CD4-positive, alpha-beta T cell treated with Interleukin-4 for 1 hour (primary cell): ENCODE measurements at regions not wholly inside any gene's neighbourhood (a gene's known extent, or its start where the extent isn't known, plus 50 kb on each side); places are given as distances from the start of the nearest gene placed in this dataset.
"Not testable (repeated sequence)": the region's sequence is repeated elsewhere in the genome, so short reads cannot be mapped to it uniquely, and the experiment has no call there.

Source experiments
- DNase-seq, 2 donors: peaks; one replicate each; pipeline ENCODE4 v3.0.0-alpha.2; 2020 to 2022

DNA sequence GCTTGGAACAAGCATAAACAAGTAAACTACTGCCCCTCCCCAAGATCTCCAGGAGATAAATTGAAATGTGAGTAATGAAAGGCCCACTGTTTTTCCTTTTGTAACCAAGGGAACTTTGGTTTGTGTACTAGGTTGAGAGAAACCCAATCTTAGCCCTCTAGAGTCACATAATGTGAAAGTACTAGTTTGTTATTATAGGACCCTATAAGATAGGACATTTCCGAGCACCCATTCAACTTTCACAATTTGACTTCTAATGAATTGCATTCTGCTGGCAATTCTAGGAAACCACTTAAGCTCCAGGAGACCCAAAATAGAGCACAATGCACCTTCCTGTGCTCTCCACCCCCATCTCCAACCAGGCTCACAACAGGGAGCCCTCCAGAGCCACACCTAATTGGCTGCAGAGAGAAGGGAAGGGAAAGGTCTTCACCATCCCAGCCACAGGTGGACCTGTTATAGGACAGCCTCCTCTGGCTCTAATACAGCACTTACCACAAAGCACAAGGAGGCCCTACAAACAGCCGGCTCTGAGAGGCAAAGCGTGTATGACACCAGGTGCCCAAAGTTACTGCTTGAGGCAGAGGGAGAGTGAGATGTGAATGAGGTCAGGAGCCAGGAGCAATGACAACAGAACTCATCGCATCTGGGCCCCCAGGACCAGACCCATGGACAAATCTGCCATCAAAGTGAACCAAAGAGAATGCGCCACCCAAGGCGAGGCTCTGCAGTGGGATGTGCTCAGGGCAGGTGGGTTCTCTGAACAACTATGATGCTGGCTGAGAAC, 163.3 kb upstream of the NTF3 start:
- no peak for DNase-seq

DNA sequence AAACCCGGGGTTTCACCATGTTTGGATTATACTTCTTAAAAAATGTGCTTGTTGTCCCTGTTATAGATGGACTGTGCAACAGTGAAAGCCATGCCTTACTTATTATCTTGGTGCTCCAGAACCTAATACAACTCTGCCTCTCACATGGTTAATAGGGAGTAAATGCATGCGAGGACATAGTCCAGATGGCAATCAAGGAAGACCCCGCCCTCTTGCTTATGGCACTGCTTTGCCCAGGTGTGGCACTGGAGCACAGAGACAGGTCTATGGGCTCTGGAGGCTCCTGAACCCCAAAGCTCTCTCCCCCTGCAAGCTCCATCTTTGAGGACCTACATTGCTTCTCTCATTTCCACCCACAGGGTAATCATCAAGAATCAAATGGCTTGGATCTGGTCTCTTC, 162.1 kb upstream of the NTF3 start:
- DNase-seq = no peak

DNA sequence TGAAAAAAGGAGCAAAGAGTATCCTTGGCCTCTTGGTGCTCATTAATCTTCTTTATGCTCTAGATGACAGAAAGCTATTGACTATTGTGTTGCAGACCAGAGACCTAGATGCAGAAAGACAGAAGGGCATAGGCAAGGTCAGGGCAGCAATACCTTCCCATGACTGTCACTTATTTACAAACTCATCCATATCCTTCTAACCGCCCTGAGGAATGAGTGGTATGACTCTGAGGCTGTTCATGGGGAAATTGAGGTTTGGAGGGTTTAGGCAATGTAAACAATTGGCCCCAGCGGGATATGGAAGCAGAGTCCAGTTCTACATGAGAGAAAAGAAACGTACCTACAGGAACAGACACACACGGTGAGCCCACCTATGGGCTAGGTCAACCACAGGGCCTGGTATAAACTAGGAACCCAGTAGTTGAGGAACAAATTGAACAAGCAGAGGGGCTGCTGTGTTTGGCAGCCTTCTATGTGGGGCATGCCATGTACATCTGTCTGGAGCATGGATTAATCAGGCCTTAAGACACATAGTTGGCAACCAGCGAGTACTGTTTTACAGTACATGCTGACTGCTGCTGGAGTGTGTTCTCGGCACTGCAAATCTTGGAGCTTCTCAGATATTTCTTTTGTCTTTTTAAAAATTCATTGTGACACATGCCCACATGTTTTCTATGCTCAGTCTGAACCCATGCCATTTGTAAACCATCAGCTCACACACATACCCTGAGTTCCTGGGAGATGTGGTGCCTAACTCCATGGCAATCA, 159.7 kb upstream of the NTF3 start:
- no peak for DNase-seq

DNA sequence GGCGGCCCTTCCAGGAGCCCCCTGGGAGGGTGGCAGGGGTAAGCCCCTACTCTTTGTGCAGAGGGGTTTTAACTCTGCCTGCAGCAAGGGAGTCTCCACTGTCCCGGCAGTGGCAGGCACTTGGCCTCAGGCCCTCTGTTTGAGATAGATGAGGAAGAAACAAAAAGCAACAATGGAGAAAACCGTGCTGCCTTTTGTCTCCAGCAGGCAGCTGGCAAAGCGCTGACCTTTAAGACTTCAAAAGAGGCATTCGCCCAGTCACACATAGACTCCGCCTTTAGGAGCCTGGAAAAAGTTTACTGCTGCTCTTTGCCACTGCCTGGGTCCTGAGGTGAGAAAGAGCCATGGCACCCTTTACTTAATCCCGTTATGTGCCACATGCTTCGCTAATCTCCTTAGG, 158.2 kb upstream of the NTF3 start:
- DNase-seq = no peak

DNA sequence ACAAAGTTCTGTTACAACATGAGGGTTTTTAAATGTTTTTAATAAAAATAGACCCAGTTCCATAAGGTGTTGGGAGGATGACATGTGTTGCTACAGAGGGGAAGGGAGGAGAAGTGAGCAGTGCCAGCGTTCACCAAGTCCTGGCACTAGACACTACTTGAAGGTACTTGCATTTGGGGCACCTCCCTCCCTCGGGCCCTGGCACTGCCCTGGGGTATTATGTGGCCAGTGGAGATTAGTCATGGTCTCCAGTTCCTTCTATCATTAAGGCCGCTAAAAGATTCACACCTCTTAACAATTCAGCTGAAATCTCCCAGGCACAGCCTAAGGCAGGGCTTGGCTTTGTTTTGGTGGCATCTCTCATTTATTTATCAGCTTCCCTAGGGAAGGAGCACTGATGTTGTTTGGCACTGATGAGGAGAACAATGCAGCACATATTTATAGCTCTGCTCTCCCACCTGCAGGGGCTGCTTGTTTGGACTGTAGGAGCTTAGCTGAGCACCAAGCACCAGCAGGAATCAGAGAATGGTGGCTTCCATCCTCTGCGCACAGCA, 155.5 kb upstream of the NTF3 start:
- DNase-seq = no peak

DNA sequence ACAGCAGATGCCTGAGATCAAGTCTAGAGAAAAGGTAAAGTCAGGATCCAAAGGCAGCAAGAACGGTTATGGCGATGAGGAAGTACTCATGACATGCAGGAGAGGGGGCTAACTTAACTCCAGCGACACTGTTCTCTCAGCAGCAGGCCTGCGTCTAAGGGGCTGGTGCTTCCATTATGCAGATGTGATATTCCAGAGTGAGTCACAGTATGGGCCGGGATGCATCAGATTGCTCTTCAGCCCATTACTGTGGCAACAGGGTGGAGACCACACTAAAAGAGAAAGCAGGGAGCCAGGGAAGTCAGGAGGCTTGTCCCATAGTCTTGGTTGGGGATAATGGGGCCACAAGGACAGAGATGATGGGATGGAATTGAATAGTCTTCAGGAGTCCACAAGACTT, 151.8 kb upstream of the NTF3 start:
- DNase-seq = no peak

DNA sequence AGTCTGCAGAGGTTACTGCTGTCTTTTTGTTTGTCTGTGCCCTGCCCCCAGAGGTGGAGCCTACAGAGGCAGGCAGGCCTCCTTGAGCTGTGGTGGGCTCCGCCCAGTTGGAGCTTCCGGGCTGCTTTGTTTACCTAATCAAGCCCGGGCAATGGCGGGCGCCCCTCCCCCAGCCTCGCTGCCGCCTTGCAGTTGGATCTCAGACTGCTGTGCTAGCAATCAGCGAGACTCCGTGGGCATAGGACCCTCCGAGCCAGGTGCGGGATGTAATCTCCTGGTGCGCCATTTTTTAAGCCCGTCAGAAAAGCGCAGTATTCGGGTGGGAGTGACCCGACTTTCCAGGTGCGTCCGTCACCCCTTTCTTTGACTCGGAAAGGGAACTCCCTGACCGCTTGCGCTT, 141.5 kb upstream of the NTF3 start:
- not testable (repeated sequence) for DNase-seq

DNA sequence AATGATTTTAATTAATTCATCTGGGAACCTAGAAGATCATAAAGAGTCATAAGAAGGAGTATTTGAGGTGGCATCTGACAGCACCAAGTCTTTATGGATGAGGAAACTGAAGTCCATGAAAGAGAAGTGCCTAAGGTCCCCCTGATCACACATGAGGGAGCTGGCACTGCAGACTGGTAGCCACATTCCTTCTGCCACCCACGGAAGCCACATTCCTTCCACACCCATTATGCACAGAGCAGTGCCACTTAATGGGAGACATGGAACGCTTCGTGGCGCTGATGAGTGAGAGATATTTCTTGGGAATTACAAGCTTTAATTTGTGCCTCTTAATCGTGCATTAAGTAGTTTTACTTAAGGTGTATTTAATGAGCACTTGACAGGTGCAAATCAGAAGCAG, 139.3 kb upstream of the NTF3 start:
- DNase-seq = no peak

DNA sequence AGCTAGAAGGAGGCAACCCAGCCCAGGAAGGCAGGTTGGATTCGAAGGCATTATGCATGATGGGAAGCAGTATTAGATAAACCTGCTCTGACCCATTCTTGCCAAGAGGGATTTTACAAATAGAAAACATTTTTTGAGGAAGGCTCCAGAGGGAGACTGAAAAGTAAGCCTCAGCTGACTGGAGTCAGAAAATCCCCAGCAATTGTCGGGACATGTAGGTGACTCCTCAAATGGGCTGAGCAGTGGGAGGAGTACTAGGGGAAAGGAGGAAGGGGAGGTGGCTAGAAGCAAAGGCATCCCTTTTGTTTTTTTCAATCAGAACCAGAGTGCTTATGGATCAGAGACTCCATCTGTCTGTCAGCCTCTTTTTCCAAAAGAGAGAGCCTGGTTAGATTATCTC, 138.1 kb upstream of the NTF3 start:
- DNase-seq = no peak

DNA sequence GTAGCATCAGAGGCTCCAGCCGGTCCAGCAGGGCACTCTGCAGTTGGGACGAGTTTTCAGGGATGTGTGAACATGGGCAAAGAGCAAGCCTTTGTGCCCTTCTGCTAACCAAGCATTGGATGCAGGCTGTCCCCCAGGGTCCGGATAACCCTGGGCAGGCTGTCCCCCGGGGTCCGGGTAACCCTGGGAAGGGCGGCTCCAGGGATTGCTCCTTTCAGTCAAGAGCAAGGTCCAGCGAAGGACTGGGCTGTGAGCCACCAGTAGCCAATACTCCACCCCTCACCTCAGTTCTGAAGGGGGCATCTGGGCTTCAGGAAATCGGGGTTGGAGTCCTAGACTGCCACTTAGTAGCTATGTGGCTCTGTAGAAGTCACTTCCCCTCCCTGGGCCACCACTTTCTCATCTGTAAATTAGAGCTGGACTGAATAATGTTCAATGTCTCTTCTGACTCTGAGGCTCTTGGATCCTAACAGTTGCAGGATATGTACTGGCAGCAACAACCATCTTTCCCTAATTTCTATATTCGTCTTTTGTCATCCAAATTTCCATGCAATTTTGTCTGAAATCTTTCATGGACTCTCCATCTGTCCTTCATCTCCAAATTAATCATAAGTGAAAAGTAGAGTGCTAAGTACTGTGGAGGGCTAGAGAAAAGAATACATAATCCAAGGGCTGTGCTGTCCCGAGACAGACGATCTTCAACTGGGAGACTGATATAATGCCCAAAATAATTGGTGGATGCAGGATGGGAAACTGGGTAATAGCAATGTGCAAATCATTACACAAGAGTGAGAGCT, 137.4 kb upstream of the NTF3 start:
- no peak for DNase-seq

DNA sequence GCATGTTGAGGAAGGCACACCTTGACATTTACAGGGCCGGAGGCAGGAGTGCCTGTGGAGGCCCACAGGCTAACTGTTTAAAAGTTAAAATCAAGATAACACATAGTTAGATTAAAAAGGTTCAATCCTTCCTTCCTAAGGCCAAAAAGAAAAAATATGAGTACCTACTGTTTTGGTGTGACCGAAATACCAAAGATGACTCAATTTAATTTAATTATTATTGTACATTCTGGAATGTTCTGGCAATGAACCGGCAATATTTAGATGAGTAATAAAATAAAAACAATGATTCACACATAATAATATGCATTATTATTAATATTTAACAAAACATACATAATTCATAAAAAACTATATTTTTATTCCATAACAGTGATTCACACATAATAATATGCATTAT, 136.8 kb upstream of the NTF3 start:
- no peak for DNase-seq

DNA sequence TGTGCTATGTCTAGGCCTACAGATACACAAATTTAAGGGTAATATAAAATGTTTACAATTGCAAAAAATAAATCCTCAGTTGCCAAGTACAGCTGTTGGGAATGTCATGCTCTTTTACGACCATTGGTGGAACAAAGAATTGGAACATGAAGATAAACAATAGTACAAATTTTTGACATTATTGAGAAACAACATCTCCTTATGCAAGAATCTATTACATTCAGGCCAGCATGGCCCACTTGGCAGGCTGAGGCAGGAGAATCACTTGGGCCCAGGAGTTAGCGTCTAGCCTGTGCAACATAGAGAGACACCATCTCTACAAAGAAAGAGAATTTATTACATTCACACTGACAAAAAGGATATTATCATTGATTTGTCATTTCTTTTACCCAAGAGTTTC, 135.9 kb upstream of the NTF3 start:
- no peak for DNase-seq

DNA sequence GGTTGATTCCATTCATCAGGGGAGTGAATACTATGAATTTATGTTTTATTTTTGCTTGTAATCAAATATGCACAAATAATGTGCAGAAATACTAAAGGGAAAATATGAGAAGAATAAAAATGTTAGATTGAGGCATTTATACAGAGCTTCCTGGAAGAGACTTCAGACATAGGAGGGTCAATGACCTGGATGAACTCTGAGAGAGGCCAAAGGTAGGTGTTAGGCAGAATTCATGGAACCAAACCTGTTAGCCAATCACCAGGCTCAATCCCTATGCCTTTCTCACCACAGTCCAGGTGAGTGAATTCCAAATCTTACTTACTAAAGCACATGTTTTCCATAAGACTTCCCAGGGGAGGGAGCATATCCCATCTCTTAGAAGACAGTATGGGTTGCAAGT, 130.4 kb upstream of the NTF3 start:
- no peak for DNase-seq

DNA sequence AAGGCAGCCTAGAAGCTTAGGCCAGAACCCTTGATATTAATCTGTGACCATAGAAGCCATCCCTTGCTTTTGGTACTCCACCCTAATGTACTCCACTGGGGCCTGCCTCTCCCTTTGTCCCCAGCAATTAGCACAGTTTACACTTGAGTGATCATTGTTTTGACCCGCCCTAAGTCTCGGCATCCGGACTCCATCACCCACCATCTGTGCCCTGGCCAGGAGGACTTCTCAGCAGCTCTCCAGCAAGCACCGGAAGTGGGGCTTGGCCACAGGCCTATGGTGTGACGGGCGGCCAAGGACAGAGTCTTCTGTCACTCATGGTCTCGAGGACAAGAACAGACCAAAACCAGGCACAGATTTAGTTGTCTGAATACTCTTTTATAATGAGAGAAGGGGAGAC, 126.5 kb upstream of the NTF3 start:
- DNase-seq = no peak

DNA sequence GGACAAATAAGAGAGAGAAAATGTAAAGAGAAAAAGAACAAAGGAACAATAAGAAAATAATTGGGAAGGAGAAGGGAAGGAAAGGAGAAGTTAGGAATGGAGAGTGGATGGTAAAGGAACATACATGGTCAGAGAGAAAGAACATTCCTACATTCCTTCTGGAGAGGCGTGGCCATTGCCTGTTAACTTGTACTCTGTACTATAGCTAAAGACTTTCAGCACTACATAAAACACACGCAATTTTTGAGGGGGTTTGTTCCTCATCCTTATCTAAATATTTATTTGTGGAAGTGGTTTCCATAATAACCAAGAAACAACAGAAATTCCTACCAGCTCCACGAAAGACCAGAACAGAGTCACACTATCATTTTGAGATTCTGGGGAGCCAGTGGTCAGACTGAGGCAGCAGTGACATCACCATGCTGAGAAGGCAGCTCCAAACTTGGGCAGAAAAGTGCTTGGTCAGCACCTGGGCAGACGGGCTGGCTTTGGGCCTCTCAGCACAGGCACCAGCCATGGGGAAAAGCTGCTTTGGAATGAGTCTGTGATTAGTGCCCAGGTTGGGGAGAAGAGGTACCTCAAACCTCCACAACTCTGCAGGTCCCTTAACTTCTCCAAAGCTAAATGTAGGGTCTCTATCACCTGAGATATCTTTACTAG, 125.9 kb upstream of the NTF3 start:
- no peak for DNase-seq

DNA sequence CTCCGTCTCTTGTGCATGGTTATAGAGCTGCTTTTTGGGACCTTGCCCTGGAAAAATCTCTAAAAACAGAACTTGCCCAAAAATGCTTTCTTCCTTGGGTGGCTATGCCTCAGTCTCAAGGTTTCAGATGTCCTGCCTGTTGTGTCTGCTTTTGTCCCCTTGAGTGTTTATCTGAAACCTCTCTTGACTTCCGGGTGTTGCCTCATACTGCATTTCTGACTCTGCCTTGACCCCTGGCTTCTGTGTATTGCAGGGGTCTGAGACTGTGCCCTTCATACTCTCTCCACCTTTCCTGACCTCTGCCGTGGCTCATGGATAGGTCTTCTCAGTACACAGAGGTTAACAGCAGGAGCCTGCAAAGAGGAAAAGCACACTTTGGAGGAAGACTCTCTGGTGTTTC, 124.8 kb upstream of the NTF3 start:
- DNase-seq = no peak

DNA sequence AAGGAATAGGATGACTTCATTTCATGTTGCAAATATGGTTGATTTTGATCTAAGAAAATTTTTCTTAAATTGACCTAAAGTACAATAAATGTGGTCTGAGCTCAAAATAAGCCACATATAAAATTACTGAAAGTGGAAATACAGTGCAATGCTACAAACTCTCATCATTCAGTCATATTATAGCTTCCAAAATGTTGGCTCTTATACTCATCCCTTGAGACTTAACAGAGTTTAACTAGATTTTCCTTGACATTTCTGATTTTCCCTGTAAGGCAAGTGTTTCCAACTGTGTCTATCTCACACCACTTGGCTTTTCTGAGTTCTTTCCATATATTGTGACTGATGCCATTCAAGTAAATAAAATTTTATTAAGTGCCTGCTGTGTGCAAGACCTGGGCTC, 123.7 kb upstream of the NTF3 start:
- no peak for DNase-seq

DNA sequence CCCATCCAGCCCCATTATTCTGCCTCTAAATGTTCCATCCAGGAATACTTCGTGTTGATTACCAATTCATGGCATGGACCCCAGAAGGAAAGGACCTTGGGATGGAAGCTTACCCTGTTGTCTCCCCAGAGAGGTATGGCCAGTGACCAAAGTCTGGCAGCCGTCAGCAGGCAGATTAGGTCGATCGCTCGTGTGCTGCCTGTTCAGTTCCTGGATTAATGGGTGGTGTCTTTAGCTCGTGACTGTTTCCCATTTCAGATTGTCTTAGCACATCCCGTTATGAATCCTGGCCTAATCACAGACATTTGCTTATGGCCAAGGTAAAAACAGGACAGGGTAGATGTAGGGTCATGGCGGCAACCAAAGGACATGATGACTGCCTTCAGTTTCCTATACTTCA, 122.9 kb upstream of the NTF3 start:
- no peak for DNase-seq

DNA sequence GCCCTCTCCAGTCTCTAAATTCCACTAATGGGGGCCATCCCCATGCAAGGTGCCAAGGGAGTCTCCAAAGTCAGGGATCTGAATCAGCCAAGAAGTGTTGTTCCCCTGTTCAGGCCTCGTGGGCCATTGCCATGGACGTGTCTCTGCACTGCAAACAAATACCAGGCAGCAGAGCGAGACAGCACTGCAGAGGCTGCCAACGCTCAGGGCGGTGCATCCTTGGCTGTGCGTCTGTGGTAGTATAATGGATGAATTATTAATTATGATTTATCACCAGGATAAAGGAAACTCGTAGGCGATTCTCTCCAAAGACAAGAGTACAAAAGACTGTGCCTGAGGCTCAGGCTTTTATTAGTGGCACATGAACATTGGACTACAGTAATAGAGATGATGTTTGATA, 122.3 kb upstream of the NTF3 start:
- DNase-seq = no peak

DNA sequence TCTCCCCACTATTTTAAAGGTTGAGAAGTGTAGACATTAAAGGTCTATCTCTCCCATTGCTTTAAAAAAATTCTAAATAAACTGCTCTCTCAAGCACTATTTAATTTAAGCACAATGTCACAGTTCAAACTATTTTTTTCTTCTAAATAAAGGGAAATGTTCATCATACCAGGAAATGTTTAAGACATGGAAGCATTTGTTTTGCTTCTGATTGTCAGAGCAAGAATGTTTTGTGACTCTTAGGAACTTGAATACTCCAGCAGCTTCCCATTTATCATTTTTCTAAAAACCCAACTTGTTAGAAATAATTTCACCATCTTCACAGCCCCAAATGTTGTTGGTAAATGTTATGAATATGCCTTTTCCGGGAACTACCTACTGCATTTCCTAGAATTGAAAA, 121.8 kb upstream of the NTF3 start:
- no peak for DNase-seq

DNA sequence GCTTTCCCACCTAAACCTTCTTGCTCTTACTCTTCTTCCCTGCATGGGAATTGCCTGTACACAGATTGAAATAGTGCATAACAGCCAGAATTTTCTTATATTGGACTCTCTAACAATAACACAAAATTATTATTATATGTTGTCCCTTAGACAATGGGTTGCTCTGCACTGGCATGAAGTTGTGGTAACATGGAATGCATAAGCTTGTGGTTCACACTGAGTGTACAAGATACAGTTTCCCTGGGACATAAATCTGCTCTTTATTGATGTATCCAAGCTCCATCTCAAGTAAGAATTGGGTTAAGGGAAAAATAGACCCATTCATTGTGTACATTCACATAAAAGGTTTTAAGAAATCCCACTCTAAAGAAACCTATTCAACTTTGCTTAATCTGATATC, 114.4 kb upstream of the NTF3 start:
- DNase-seq = no peak

DNA sequence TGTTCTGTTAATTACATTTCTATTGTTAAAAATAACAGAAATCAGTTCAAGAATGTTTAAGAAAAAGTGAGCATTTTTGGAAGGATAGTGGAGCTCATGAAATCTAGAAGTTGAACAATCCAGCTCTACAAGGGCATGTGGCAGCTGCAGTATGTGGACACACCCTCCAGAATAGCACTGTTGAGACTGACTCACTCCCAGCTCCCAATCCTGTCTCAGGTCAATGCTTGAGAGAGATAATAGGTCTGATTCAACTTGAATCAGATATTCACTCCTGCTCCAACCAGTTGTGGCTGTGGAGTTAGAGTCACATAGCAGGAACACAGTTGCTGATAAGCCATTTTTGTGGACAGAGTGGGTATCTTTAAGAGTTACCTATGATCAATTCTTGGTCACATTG, 113.0 kb upstream of the NTF3 start:
- no peak for DNase-seq
